Sigmoid colon (tissue), 3 donors: ENCODE measurements at regions not wholly inside any gene's neighbourhood (a gene's known extent, or its start where the extent isn't known, plus 50 kb on each side); places are given as distances from the start of the nearest gene placed in this dataset.
"Not testable (repeated sequence)": the region's sequence is repeated elsewhere in the genome, so short reads cannot be mapped to it uniquely, and the experiment has no call there.

Source experiments
- CTCF ChIP-seq, 4 experiments: fragments of 450-650 bp in 3 of 4; fragments of 200-600 bp in 1 of 4; IDR thresholded peaks; one replicate each; pipeline ENCODE4 v1.5.1; 2016 to 2019; ENCODE audit warnings: antibody characterized with exemption in 4 of 4, mild to moderate bottlenecking in 3 of 4, moderate library complexity in 2 of 4
- POLR2A ChIP-seq, 2 donors: fragments of 450-650 bp; IDR thresholded peaks; one replicate each; pipeline ENCODE4 v1.6.1; 2016; ENCODE audit warnings: antibody characterized with exemption in 2 of 2, mild to moderate bottlenecking in 2 of 2, moderate library complexity in 2 of 2

GRCh38 chr14:48149624-48150023 is 474.2 kb upstream of the MDGA2 start:
- TF ChIP-seq CTCF, POLR2A (IDR thresholded peaks at IDR 0.05): not testable (repeated sequence)
